HFFc6 (cell line): ENCODE measurements at regions not wholly inside any gene's neighbourhood (a gene's known extent, or its start where the extent isn't known, plus 50 kb on each side); places are given as distances from the start of the nearest gene placed in this dataset.

Source experiments
- DNase-seq: peaks from one replicate; pipeline ENCODE4 v3.0.0-alpha.2; 2018
- H3K27ac Mint-ChIP-seq: 2 replicates; pipeline ENCODE4 v1.8.0; 2020; ENCODE audit warnings: mild to moderate bottlenecking, mixed read lengths
- H3K27me3 Mint-ChIP-seq: 2 replicates; pipeline ENCODE4 v1.8.0; 2021; ENCODE audit warnings: mild to moderate bottlenecking, moderate library complexity, mixed read lengths; ENCODE audit not compliant: insufficient read depth
- H3K36me3 Mint-ChIP-seq: 2 replicates; pipeline ENCODE4 v1.8.0; 2021; ENCODE audit warnings: low read depth, mixed read lengths
- H3K4me1 Mint-ChIP-seq: 2 replicates; pipeline ENCODE4 v1.8.0; 2020; ENCODE audit warnings: low read depth, mixed read lengths
- H3K4me3 Mint-ChIP-seq: 2 replicates; pipeline ENCODE4 v1.8.0; 2020; ENCODE audit warnings: mild to moderate bottlenecking, moderate library complexity, mixed read lengths
- H3K9me3 Mint-ChIP-seq: 2 replicates; pipeline ENCODE4 v1.8.0; 2020; ENCODE audit warnings: mild to moderate bottlenecking, mixed read lengths
- CTCF ChIP-seq: fragments of 200-600 bp; sonication (generic); IDR thresholded peaks from 2 replicates; pipeline ENCODE4 v1.5.0; 2021; ENCODE audit warnings: antibody characterized with exemption, mild to moderate bottlenecking

- H3K4me3 Mint-ChIP-seq, result no peak overlapping the region
- no peaks in the 10 kb centered on the region for H3K4me1 Mint-ChIP-seq
- TF ChIP-seq CTCF, result no peak
- no peaks in the 10 kb centered on the region for H3K36me3 Mint-ChIP-seq
- peaks cover 17% of the 10 kb centered on the region for H3K9me3 Mint-ChIP-seq
- no peaks in the 10 kb centered on the region for H3K27me3 Mint-ChIP-seq
- no peak overlapping the region for H3K27ac Mint-ChIP-seq
- no peak for DNase-seq
Observed at GRCh38 chr12:39240587-39240986, 202.3 kb downstream of the KIF21A start.

- H3K27me3 Mint-ChIP-seq, result no peaks in the 10 kb centered on the region
- DNase-seq, result no peak
- TF ChIP-seq CTCF, result no peak
- H3K27ac Mint-ChIP-seq, result no peak overlapping the region
- H3K9me3 Mint-ChIP-seq, result peaks cover 17% of the 10 kb centered on the region
- H3K36me3 Mint-ChIP-seq, result no peaks in the 10 kb centered on the region
- H3K4me3 Mint-ChIP-seq, result no peak overlapping the region
- H3K4me1 Mint-ChIP-seq, result no peaks in the 10 kb centered on the region
Observed at GRCh38 chr12:39239490-39240486, 203.1 kb downstream of the KIF21A start.

GRCh38 chr12:39237004-39237403, 205.9 kb downstream of the KIF21A start:
- Mint-ChIP-seq H3K9me3 (peaks cover 20% of the 10 kb centered on the region), H3K27ac (no peak overlapping the region), H3K4me3 (no peak overlapping the region), H3K36me3 (no peaks in the 10 kb centered on the region), H3K27me3 (no peaks in the 10 kb centered on the region), H3K4me1 (no peaks in the 10 kb centered on the region)
- DNase-seq, result peak; percentile 26
- TF ChIP-seq CTCF, result no peak

GRCh38 chr12:39235990-39236767, 206.7 kb downstream of the KIF21A start:
- Mint-ChIP-seq H3K4me3 (no peak overlapping the region), H3K27ac (no peak overlapping the region), H3K9me3 (peaks cover 19% of the 10 kb centered on the region), H3K4me1 (no peaks in the 10 kb centered on the region), H3K27me3 (no peaks in the 10 kb centered on the region), H3K36me3 (no peaks in the 10 kb centered on the region)
- TF ChIP-seq CTCF, result no peak
- DNase-seq, result no peak

- Mint-ChIP-seq H3K9me3 (peaks cover 38% of the 10 kb centered on the region), H3K36me3 (no peaks in the 10 kb centered on the region), H3K27ac (no peak overlapping the region), H3K27me3 (no peaks in the 10 kb centered on the region; the same call in 1 of the 2 replicates), H3K4me1 (no peaks in the 10 kb centered on the region), H3K4me3 (no peak overlapping the region)
- no peak for TF ChIP-seq CTCF
- no peak for DNase-seq
Observed at GRCh38 chr12:39230086-39230485, 212.8 kb downstream of the KIF21A start.
